ENCODE measurements at regions not wholly inside any gene's neighbourhood (a gene's known extent, or its start where the extent isn't known, plus 50 kb on each side); places are given as distances from the start of the nearest gene placed in this dataset.

GRCh38 chr9:660227-660626 is 181.3 kb upstream of the DMRT1 start:
- DNase-seq (ENCODE audit: insufficient read length, low spot score) = no peak
- FAIRE-seq = no peak

GRCh38 chr9:663541-663940 is 178.0 kb upstream of the DMRT1 start:
- no peak for FAIRE-seq
- no peak for DNase-seq (ENCODE audit: insufficient read length, low spot score)

GRCh38 chr9:665296-665695 is 176.2 kb upstream of the DMRT1 start:
- no peak for FAIRE-seq
- DNase-seq (ENCODE audit: insufficient read length, low spot score) = no peak

GRCh38 chr9:671997-672396 is 169.5 kb upstream of the DMRT1 start:
- no peak for DNase-seq (ENCODE audit: insufficient read length, low spot score)
- FAIRE-seq = no peak

GRCh38 chr9:672851-673250 is 168.6 kb upstream of the DMRT1 start:
- FAIRE-seq = no peak
- no peak for DNase-seq (ENCODE audit: insufficient read length, low spot score)

- no peak for DNase-seq (ENCODE audit: insufficient read length, low spot score)
- no peak for FAIRE-seq
Measured at GRCh38 chr9:673264-673965, 168.1 kb upstream of the DMRT1 start.

- no peak for FAIRE-seq
- DNase-seq (ENCODE audit: insufficient read length, low spot score) = no peak
Measured at GRCh38 chr9:673966-674526, 167.5 kb upstream of the DMRT1 start.

- no peak for FAIRE-seq
- no peak for DNase-seq (ENCODE audit: insufficient read length, low spot score)
Measured at GRCh38 chr9:675697-676370, 165.7 kb upstream of the DMRT1 start.

- DNase-seq (ENCODE audit: insufficient read length, low spot score) = no peak
Measured at GRCh38 chr9:676780-677438, 164.6 kb upstream of the DMRT1 start.

GRCh38 chr9:677461-678097 is 163.9 kb upstream of the DMRT1 start:
- DNase-seq (ENCODE audit: insufficient read length, low spot score) = no peak
- no peak for FAIRE-seq

More at GRCh38 chr9:676780-677438, 164.6 kb upstream of the DMRT1 start:
- no peak for FAIRE-seq

- FAIRE-seq = no peak
Measured at GRCh38 chr9:678897-679296, 162.6 kb upstream of the DMRT1 start.

GRCh38 chr9:679462-679861 is 162.0 kb upstream of the DMRT1 start:
- DNase-seq (ENCODE audit: insufficient read length, low spot score) = no peak
- FAIRE-seq = no peak

More at GRCh38 chr9:678897-679296, 162.6 kb upstream of the DMRT1 start:
- no peak for DNase-seq (ENCODE audit: insufficient read length, low spot score)

GRCh38 chr9:680106-680505 is 161.4 kb upstream of the DMRT1 start:
- no peak for DNase-seq (ENCODE audit: insufficient read length, low spot score)

GRCh38 chr9:682633-683508 is 158.6 kb upstream of the DMRT1 start:
- DNase-seq (ENCODE audit: insufficient read length, low spot score) (no peak), FAIRE-seq (no peak)

More at GRCh38 chr9:680106-680505, 161.4 kb upstream of the DMRT1 start:
- FAIRE-seq = no peak

GRCh38 chr9:683509-684021 is 157.9 kb upstream of the DMRT1 start:
- no peak for FAIRE-seq

GRCh38 chr9:684054-684890 is 157.2 kb upstream of the DMRT1 start:
- FAIRE-seq (no peak), DNase-seq (ENCODE audit: insufficient read length, low spot score) (no peak)

More at GRCh38 chr9:683509-684021, 157.9 kb upstream of the DMRT1 start:
- DNase-seq (ENCODE audit: insufficient read length, low spot score) = no peak

GRCh38 chr9:684941-685340 is 156.6 kb upstream of the DMRT1 start:
- DNase-seq (ENCODE audit: insufficient read length, low spot score) (no peak), FAIRE-seq (no peak)

GRCh38 chr9:686321-686813 is 155.1 kb upstream of the DMRT1 start:
- FAIRE-seq (no peak), DNase-seq (ENCODE audit: insufficient read length, low spot score) (no peak)
